ENCODE measurements at regions not wholly inside any gene's neighbourhood (a gene's known extent, or its start where the extent isn't known, plus 50 kb on each side); places are given as distances from the start of the nearest gene placed in this dataset.

DNA sequence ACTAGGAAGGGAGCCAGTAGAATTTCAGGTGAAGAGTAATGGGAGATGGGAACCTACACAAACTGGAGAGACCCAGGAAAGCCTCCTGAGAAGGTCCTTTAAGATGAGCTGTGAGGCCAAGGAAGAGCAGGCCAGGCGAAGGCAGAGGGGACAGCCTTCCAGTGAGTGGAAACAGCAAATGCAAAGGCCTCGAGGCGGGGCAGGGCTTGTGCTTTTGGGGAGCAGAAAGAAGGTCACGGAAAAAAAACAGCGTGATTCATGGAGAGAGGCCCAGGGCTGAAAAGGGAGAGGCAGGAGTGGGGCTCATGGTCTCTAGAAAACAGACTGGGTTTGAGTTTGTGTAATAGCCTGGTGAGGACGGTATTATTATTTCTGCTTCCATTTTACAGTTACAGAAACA is 386.5 kb upstream of the ASIC2 start:
- H3K36me3 ChIP-seq = no peaks in the 10 kb centered on the region
- TF ChIP-seq, protein P1, sequence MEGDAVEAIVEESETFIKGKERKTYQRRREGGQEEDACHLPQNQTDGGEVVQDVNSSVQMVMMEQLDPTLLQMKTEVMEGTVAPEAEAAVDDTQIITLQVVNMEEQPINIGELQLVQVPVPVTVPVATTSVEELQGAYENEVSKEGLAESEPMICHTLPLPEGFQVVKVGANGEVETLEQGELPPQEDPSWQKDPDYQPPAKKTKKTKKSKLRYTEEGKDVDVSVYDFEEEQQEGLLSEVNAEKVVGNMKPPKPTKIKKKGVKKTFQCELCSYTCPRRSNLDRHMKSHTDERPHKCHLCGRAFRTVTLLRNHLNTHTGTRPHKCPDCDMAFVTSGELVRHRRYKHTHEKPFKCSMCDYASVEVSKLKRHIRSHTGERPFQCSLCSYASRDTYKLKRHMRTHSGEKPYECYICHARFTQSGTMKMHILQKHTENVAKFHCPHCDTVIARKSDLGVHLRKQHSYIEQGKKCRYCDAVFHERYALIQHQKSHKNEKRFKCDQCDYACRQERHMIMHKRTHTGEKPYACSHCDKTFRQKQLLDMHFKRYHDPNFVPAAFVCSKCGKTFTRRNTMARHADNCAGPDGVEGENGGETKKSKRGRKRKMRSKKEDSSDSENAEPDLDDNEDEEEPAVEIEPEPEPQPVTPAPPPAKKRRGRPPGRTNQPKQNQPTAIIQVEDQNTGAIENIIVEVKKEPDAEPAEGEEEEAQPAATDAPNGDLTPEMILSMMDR (IDR thresholded peaks at IDR 0.05) = no peak
- TF ChIP-seq POLR2A (IDR thresholded peaks at IDR 0.05) = no peak
- H3K4me1 ChIP-seq = no peaks in the 10 kb centered on the region
- no peaks in the 10 kb centered on the region for H3K27me3 ChIP-seq
- no peaks in the 10 kb centered on the region for H3K9me3 ChIP-seq
- no peak for DNase-seq
- H3K4me3 ChIP-seq = no peak overlapping the region
- WGBS, 2 donors = 52 to 77% methylated on average over 6 of the region's 6 CpGs
- no peak overlapping the region for H3K27ac ChIP-seq
- intact Hi-C loops (cut with DNase I) = no loop called here

DNA sequence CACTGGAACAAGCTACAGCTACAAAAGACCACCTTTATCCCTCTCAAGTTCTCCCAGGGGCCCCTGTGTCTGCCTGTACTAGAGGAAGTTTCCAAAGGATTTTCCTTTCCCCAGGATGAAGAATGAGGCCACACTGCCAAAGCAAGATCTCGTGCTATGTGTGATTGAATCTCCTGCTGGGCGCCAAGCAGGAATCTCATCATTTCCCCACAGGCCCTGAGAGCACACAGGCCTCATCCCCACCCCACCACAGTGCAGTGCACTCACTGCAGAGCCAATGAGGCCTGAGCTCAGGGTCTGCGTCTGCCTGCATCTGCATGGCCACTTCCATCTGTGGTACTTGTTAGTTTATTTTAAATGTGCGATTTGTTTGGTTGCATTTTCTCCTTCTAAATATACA is 387.4 kb upstream of the ASIC2 start:
- intact Hi-C loops (cut with DNase I) = no loop called here
- Histone ChIP-seq H3K27ac (no peak overlapping the region), H3K4me3 (no peak overlapping the region), H3K9me3 (no peaks in the 10 kb centered on the region), H3K27me3 (no peaks in the 10 kb centered on the region), H3K4me1 (no peaks in the 10 kb centered on the region), H3K36me3 (no peaks in the 10 kb centered on the region)
- TF ChIP-seq POLR2A (IDR thresholded peaks at IDR 0.05) = no peak
- 50 to 93% methylated on average over 3 of the region's 4 CpGs for WGBS, 2 donors
- DNase-seq = no peak

DNA sequence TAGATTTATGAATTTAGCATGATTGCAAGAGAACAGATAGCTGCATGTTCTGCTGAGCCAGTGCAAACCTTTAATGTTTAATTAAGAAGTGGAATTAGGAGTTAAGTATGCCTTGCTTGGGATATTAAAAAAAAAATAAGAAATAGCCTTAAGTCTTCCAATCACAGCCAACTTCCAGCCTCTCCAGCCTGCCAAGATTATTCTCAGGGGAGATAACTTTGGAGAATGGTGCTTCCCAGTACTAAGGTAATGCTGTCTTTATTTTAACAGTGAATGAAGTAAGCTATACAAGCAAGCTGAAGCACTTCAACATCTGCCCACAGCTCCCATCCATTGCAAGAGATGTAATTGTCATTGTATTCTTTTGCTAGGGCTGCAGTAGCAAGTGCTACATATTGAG is 389.5 kb upstream of the ASIC2 start:
- H3K4me1 ChIP-seq = no peaks in the 10 kb centered on the region
- no peaks in the 10 kb centered on the region for H3K27me3 ChIP-seq
- DNase-seq = no peak
- no peaks in the 10 kb centered on the region for H3K36me3 ChIP-seq
- no peak for TF ChIP-seq POLR2A (IDR thresholded peaks at IDR 0.05)
- TF ChIP-seq, protein P1 (IDR thresholded peaks at IDR 0.05) = no peak
- no peaks in the 10 kb centered on the region for H3K9me3 ChIP-seq
- intact Hi-C loops (cut with DNase I) = no loop called here
- no peak overlapping the region for H3K4me3 ChIP-seq
- no peak overlapping the region for H3K27ac ChIP-seq

DNA sequence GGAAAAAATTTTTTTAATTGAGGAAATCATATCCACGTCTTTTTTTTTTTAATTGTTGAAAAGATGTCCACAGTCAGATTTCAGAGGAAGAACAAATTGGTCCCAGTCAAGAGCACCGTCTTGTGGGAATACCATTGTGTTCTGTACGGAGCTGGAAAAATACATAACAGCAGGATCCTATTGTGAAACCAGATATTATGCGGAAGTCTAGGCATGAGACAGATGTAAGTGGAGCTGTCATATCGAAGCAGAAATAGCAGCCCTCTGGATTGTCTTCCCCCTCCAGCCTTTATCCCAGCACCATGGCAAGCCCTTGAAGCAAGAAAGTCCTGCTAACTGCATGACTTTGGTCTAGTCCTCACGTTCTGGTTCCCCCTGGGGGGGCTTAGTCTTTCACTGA is 391.6 kb upstream of the ASIC2 start:
- H3K9me3 ChIP-seq = no peaks in the 10 kb centered on the region
- no peaks in the 10 kb centered on the region for H3K4me1 ChIP-seq
- no peak overlapping the region for H3K27ac ChIP-seq
- peaks cover 0 to 12% (median 0%) of the 10 kb centered on the region in 4 donors for H3K27me3 ChIP-seq
- no peak overlapping the region for H3K4me3 ChIP-seq
- TF ChIP-seq POLR2A (IDR thresholded peaks at IDR 0.05) = no peak
- TF ChIP-seq, protein P1 (IDR thresholded peaks at IDR 0.05) = no peak
- no peak for DNase-seq
- intact Hi-C loops (cut with DNase I) = no loop called here
- no peaks in the 10 kb centered on the region for H3K36me3 ChIP-seq
- 71 to 80% methylated on average over 6 of the region's 6 CpGs for WGBS, 2 donors

DNA sequence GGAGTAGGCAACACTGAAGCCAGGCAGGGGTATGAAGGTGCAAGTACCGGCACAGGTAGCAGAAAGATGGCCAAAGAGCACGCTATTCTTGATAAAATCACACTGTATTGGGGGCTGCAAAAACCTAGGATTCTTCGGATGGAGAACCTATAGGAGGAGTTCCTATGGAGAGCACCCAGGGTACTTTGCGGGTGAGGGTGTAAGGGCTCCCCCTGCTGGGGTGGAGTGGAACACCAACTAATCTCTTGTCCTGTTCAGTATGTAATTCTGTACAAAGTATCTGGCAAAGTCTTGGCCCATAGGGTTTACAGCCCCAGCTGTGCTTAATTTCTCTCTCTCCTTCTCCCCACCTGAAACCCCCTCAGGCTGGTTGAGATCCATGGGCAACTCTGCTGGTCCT is 393.1 kb upstream of the ASIC2 start:
- Histone ChIP-seq H3K4me3 (no peak overlapping the region), H3K36me3 (no peaks in the 10 kb centered on the region), H3K4me1 (no peaks in the 10 kb centered on the region), H3K27me3 (peaks cover 0 to 16% (median 0%) of the 10 kb centered on the region in 4 donors), H3K9me3 (no peaks in the 10 kb centered on the region), H3K27ac (no peak overlapping the region)
- TF ChIP-seq POLR2A (IDR thresholded peaks at IDR 0.05) = no peak
- TF ChIP-seq, protein P1 (IDR thresholded peaks at IDR 0.05) = peak in 1 of 6 experiments; percentile 25
- intact Hi-C loops (cut with DNase I) = no loop called here
- DNase-seq = no peak
- 78 to 81% methylated on average over 4 of the region's 4 CpGs for WGBS, 2 donors

DNA sequence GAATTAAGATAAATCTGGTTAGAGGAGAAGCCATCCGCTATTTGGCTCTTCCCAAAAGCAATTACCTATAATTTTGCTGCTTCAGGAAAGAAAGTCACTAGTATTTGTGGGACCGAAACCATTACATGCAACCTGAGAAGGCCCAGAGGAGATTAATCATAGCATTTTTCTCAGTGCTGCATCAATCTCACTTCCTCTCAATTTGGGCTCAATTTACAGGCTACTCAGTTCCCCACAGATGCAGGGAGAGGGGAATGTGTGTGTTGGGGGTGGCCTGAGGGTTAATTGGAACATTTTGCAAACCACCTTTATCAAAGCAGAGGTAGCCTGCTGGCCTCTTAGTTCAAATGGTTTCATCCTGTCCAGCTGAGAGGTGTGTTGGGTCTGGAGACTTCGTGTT is 394.7 kb upstream of the ASIC2 start:
- no peak for DNase-seq
- Histone ChIP-seq H3K4me3 (no peak overlapping the region), H3K27ac (no peak overlapping the region), H3K9me3 (no peaks in the 10 kb centered on the region), H3K4me1 (no peaks in the 10 kb centered on the region), H3K27me3 (peaks cover 0 to 16% (median 0%) of the 10 kb centered on the region in 4 donors), H3K36me3 (no peaks in the 10 kb centered on the region)
- intact Hi-C loops (cut with DNase I) = no loop called here
- 59 to 83% methylated on average over 3 of the region's 3 CpGs for WGBS, 2 donors
- TF ChIP-seq, protein P1 (IDR thresholded peaks at IDR 0.05) = no peak

Data from esophagus squamous epithelium (tissue), 5 donors.